B cell (primary cell): ENCODE measurements at regions not wholly inside any gene's neighbourhood (a gene's known extent, or its start where the extent isn't known, plus 50 kb on each side); places are given as distances from the start of the nearest gene placed in this dataset.

Source experiments
- ATAC-seq: fragments of 200-7000 bp; cut with Tn5 transposase; one replicate; pipeline ENCODE4 v1.10.0; 2021; ENCODE audit warnings: low read depth, mild to moderate bottlenecking, moderate number of reproducible peaks, moderate library complexity
- CTCF ChIA-PET: fragments of 350-600 bp; sonication (Branson Sonifier 250); formaldehyde crosslinking; loops from one replicate; lab custom pipeline; 2021; ENCODE audit warnings: antibody characterized with exemption, inconsistent platforms; lab: Charles Lee
- POLR2A ChIA-PET: fragments of 350-600 bp; sonication (Branson Sonifier 250); formaldehyde crosslinking; loops from one replicate; lab custom pipeline; 2021; ENCODE audit warnings: antibody characterized with exemption; lab: Charles Lee
- DNase-seq: peaks from one replicate; pipeline ENCODE4 v3.0.0; 2013
- H2AFZ ChIP-seq: 2 replicates; pipeline ENCODE4 v1.6.1; 2012; ENCODE audit warnings: mild to moderate bottlenecking, low read depth, low read length; ENCODE audit not compliant: insufficient read depth, poor library complexity, severe bottlenecking
- H3K27ac ChIP-seq, 2 donors: 1 replicate in 1 of 2; 2 replicates in 1 of 2; pipeline ENCODE4 v1.5.1; 2012 to 2013; ENCODE audit warnings: low read length in 2 of 2, mild to moderate bottlenecking in 2 of 2, moderate library complexity in 1 of 2
- H3K27me3 ChIP-seq, 4 experiments: fragments of 200-600 bp in 1 of 4; sonication (generic) in 1 of 4; replicated peaks in 1 of 4; 1 replicate in 2 of 4; 2 replicates in 2 of 4; pipeline versions ENCODE4 v1.6.1 to v1.7.0; 2013 to 2016; ENCODE audit warnings: low read length in 3 of 4, mild to moderate bottlenecking in 2 of 4, mixed read lengths in 1 of 4, moderate library complexity in 1 of 4; ENCODE audit not compliant: insufficient read depth in 4 of 4, control insufficient read depth in 3 of 4; ENCODE audit errors: control extremely low read depth in 1 of 4
- H3K36me3 ChIP-seq, 2 experiments: replicated peaks in 1 of 2; 1 replicate in 1 of 2; 2 replicates in 1 of 2; pipeline versions ENCODE4 v1.6.1 to v1.7.1; 2013; ENCODE audit warnings: low read length in 1 of 2; ENCODE audit not compliant: insufficient read depth in 2 of 2, control insufficient read depth in 1 of 2; ENCODE audit errors: control extremely low read depth in 1 of 2, extremely low read depth in 1 of 2
- H3K4me1 ChIP-seq, 2 donors: fragments of 200-600 bp in 1 of 2; sonication (generic) in 1 of 2; 1 replicate in 1 of 2; 2 replicates in 1 of 2; pipeline versions ENCODE4 v1.5.1 to v1.6.1; 2013 to 2017; ENCODE audit warnings: low read length in 2 of 2; ENCODE audit not compliant: control insufficient read depth in 2 of 2, insufficient read depth in 2 of 2
- H3K4me2 ChIP-seq: replicated peaks from 2 replicates; pipeline ENCODE3; 2012; ENCODE audit warnings: mild to moderate bottlenecking, low read depth, low read length; ENCODE audit not compliant: poor library complexity, severe bottlenecking
- H3K4me3 ChIP-seq, 5 experiments: fragments of 200-600 bp in 1 of 5; sonication (generic) in 1 of 5; 1 replicate in 3 of 5; 2 replicates in 2 of 5; pipeline versions ENCODE4 v1.5.1 to v1.7.0; 2011 to 2016; ENCODE audit warnings: low read length in 4 of 5, mild to moderate bottlenecking in 4 of 5, low read depth in 2 of 5, control low read depth in 1 of 5, moderate library complexity in 1 of 5; ENCODE audit not compliant: insufficient read depth in 1 of 5; ENCODE audit errors: control extremely low read depth in 1 of 5, extremely low read depth in 1 of 5
- H3K79me2 ChIP-seq: fragments of 200-600 bp; sonication (generic); one replicate; pipeline ENCODE4 v1.6.0; 2016; ENCODE audit warnings: low read length; ENCODE audit not compliant: control insufficient read depth, insufficient read depth
- H3K9ac ChIP-seq: fragments of 200-600 bp; sonication (generic); 2 replicates; pipeline ENCODE4 v1.6.1; 2017; ENCODE audit warnings: mild to moderate bottlenecking, low read length, moderate library complexity
- H3K9me3 ChIP-seq, 3 donors: one replicate each; pipeline versions ENCODE4 v1.6.1 to v1.7.1; 2013; ENCODE audit warnings: low read length in 2 of 3; ENCODE audit not compliant: control insufficient read depth in 2 of 3, insufficient read depth in 1 of 3; ENCODE audit errors: control extremely low read depth in 1 of 3
- H4K20me1 ChIP-seq: 2 replicates; pipeline ENCODE4 v1.6.0; 2012; ENCODE audit warnings: mild to moderate bottlenecking, low read length; ENCODE audit not compliant: insufficient read depth, control insufficient read depth, poor library complexity, severe bottlenecking
- H3K27ac Mint-ChIP-seq: one replicate; pipeline ENCODE4 v1.8.0; 2021; ENCODE audit warnings: mixed read lengths
- H3K27me3 Mint-ChIP-seq: one replicate; pipeline ENCODE4 v1.8.0; 2021; ENCODE audit warnings: mixed read lengths
- H3K4me1 Mint-ChIP-seq: one replicate; pipeline ENCODE4 v1.8.0; 2021; ENCODE audit warnings: mixed read lengths
- H3K4me3 Mint-ChIP-seq: one replicate; pipeline ENCODE4 v1.8.0; 2021; ENCODE audit warnings: mixed read lengths
- H3K9me3 Mint-ChIP-seq: one replicate; pipeline ENCODE4 v1.8.0; 2022; ENCODE audit warnings: mixed read lengths; ENCODE audit not compliant: insufficient read depth
- EZH2 ChIP-seq: IDR thresholded peaks from 2 replicates; pipeline ENCODE4 v1.6.1; 2012; ENCODE audit warnings: borderline replicate concordance, low read depth, mild to moderate bottlenecking, moderate library complexity, low read length; ENCODE audit not compliant: insufficient read depth, poor library complexity, severe bottlenecking
- WGBS: methylation state at CpG from one replicate; pipeline ENCODE4 v1.1.5; 2013; ENCODE audit warnings: missing lambda C conversion rate; ENCODE audit not compliant: insufficient coverage; 5-methylcytosine and 5-hydroxymethylcytosine counted together
- intact Hi-C: fragments of 100-400 bp; cut with micrococcal nuclease; formaldehyde crosslinking; loops from one replicate; pipeline ENCODE4 v1.10.0; 2022
- TF ChIP-seq, protein P1 (sequence below): fragments of 200-600 bp; IDR thresholded peaks from one replicate; pipeline ENCODE4 v1.8.0; 2022; ENCODE audit warnings: antibody characterized with exemption, mild to moderate bottlenecking

DNA sequence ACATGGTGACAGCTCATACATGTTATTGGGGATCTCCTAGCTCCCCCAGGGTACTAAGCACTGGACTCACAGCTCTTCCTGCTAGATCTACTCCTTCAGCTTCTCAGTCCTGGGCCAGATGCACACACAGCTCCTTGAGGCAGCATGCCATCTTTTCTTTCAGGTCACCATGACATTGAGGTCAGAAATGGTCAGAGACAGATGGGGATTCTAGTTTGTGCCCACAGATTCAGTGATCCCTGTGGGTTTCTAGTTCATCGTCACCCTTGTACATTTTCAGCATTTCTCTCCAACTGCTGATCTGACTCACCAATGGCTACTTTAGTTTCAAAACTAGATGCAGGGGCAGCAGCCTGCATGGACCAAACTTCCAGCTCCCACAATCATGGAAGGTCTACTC is 560.7 kb upstream of the PSMD7 start:
- Histone ChIP-seq H3K9ac (no peak overlapping the region), H3K4me1 (no peaks in the 10 kb centered on the region), H3K4me2 (no peak overlapping the region), H4K20me1 (no peaks in the 10 kb centered on the region), H3K36me3 (no peaks in the 10 kb centered on the region), H3K27ac (no peak overlapping the region), H3K79me2 (no peaks in the 10 kb centered on the region), H3K27me3 (no peaks in the 10 kb centered on the region), H3K4me3 (no peak overlapping the region), H3K9me3 (peaks cover 0 to 3% (median 0%) of the 10 kb centered on the region in 3 donors), H2AFZ (no peak overlapping the region)
- H3K4me1 Mint-ChIP-seq: no peaks in the 10 kb centered on the region
- no peak overlapping the region for H3K27ac Mint-ChIP-seq
- WGBS: 67% methylated on average over 1 of the region's 1 CpG
- POLR2A ChIA-PET: no interaction called here
- CTCF ChIA-PET: no interaction called here
- intact Hi-C loops: no loop called here
- DNase-seq (no peak), ATAC-seq (no peak)
- no peak for TF ChIP-seq EZH2
- TF ChIP-seq, protein P1, sequence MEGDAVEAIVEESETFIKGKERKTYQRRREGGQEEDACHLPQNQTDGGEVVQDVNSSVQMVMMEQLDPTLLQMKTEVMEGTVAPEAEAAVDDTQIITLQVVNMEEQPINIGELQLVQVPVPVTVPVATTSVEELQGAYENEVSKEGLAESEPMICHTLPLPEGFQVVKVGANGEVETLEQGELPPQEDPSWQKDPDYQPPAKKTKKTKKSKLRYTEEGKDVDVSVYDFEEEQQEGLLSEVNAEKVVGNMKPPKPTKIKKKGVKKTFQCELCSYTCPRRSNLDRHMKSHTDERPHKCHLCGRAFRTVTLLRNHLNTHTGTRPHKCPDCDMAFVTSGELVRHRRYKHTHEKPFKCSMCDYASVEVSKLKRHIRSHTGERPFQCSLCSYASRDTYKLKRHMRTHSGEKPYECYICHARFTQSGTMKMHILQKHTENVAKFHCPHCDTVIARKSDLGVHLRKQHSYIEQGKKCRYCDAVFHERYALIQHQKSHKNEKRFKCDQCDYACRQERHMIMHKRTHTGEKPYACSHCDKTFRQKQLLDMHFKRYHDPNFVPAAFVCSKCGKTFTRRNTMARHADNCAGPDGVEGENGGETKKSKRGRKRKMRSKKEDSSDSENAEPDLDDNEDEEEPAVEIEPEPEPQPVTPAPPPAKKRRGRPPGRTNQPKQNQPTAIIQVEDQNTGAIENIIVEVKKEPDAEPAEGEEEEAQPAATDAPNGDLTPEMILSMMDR: no peak
- H3K9me3 Mint-ChIP-seq: peaks cover 2% of the 10 kb centered on the region
- no peaks in the 10 kb centered on the region for H3K27me3 Mint-ChIP-seq
- H3K4me3 Mint-ChIP-seq: no peak overlapping the region

DNA sequence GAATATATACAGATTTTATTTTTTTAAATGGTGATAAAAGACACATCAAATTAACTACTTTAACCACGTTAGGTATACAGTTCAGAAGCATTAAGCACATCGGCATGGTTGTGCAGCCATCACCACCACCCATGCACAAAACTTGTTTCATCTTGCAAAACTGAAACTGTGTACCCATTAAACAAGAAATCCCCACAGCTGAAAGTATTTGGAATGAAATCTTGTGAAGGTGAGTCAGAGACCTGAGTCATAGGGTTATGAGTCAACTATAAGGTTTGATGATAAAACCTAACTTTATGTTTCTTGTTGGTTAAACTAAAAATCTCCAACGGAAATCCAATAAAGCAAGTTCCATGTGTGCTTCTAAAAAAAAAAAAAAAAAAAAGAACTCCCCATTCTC is 561.6 kb upstream of the PSMD7 start:
- intact Hi-C loops: no loop called here
- H3K79me2 ChIP-seq: no peaks in the 10 kb centered on the region
- ATAC-seq (no peak), DNase-seq (no peak)
- ChIA-PET CTCF (no interaction called here), POLR2A (no interaction called here)
- Mint-ChIP-seq H3K27me3 (no peaks in the 10 kb centered on the region), H3K9me3 (peaks cover 2% of the 10 kb centered on the region), H3K4me3 (no peak overlapping the region), H3K27ac (no peak overlapping the region), H3K4me1 (no peaks in the 10 kb centered on the region)
- H3K4me1 ChIP-seq: no peaks in the 10 kb centered on the region
- no peak overlapping the region for H3K9ac ChIP-seq
- peaks cover 0 to 3% (median 0%) of the 10 kb centered on the region in 3 donors for H3K9me3 ChIP-seq
- no peak overlapping the region for H3K4me2 ChIP-seq
- no peaks in the 10 kb centered on the region for H3K27me3 ChIP-seq
- H3K36me3 ChIP-seq: no peaks in the 10 kb centered on the region
- H3K4me3 ChIP-seq: no peak overlapping the region
- TF ChIP-seq, protein P1: no peak
- TF ChIP-seq EZH2: no peak
- no CpG with 5 or more reads among the region's 3 CpGs for WGBS
- H2AFZ ChIP-seq: no peak overlapping the region
- H4K20me1 ChIP-seq: no peaks in the 10 kb centered on the region
- H3K27ac ChIP-seq: no peak overlapping the region
